Right cardiac atrium (tissue), 5 donors: ENCODE measurements at regions not wholly inside any gene's neighbourhood (a gene's known extent, or its start where the extent isn't known, plus 50 kb on each side); places are given as distances from the start of the nearest gene placed in this dataset.

ENCODE experiments used
- ATAC-seq, 2 donors: fragments of 200-7000 bp; cut with Tn5 transposase; one replicate each; pipeline versions ENCODE4 v1.8.0 to v1.9.1; 2020; ENCODE audit warnings: moderate library complexity in 2 of 2, mild to moderate bottlenecking in 1 of 2
- DNase-seq, 3 donors: peaks; one replicate each; pipeline ENCODE4 v3.0.0-alpha.2; 2020
- H3K27ac ChIP-seq: one replicate; pipeline ENCODE4 v1.5.1; 2013; ENCODE audit warnings: mild to moderate bottlenecking, low read length, control low read depth, moderate library complexity
- H3K27me3 ChIP-seq: one replicate; pipeline ENCODE4 v1.6.1; 2013; ENCODE audit not compliant: control insufficient read depth, insufficient read depth
- H3K4me1 ChIP-seq: one replicate; pipeline ENCODE4 v1.6.1; 2013; ENCODE audit warnings: low read length; ENCODE audit not compliant: control insufficient read depth, insufficient read depth
- H3K4me3 ChIP-seq: one replicate; pipeline ENCODE4 v1.5.1; 2013; ENCODE audit warnings: low read length, control low read depth
- H3K9me3 ChIP-seq: one replicate; pipeline ENCODE4 v1.6.1; 2013; ENCODE audit warnings: low read length; ENCODE audit not compliant: control insufficient read depth
- WGBS: extraction: QIAGEN DNeasy Blood & Tissue Kit; methylation state at CpG from one replicate; pipeline ENCODE4 v1.1.7; 2013; 5-methylcytosine and 5-hydroxymethylcytosine counted together
- intact Hi-C, 4 donors: fragments of 100-400 bp; cut with DNase I; formaldehyde crosslinking; loops; one replicate each; pipeline versions ENCODE4 v1.11.0 to v1.14.0; 2022 to 2023
- donor health status: healthy with polysubstance abuse.
- donor health status: DM: no; HTN: yes; CAD: no.
- donor health status: DM: no; HTN: no; CAD: no.
- donor health status: DM: no; HTN: yes; CAD: no; lungs with severe emphysema.
- donor health status: DM: yes; HTN: yes; CAD: no.

GRCh38 chr20:57090590-57091560, 175.6 kb downstream of the BMP7 start:
- Histone ChIP-seq H3K9me3 (no peaks in the 10 kb centered on the region), H3K27ac (no peak overlapping the region), H3K27me3 (no peaks in the 10 kb centered on the region), H3K4me3 (no peak overlapping the region), H3K4me1 (no peaks in the 10 kb centered on the region)
- WGBS = 83% methylated on average over 25 of the region's 25 CpGs
- intact Hi-C loops = loop anchor here in 2 of 4 donors (2.0 to 10.0 kb wide), 4 partner anchors 236 to 404 kb away; partner anchors contain the start of gene SPO11 (in 2 of the 2)
- no peak for DNase-seq
- no peak for ATAC-seq

- Histone ChIP-seq H3K4me3 (no peak overlapping the region), H3K9me3 (no peaks in the 10 kb centered on the region), H3K4me1 (no peaks in the 10 kb centered on the region), H3K27ac (no peak overlapping the region), H3K27me3 (no peaks in the 10 kb centered on the region)
- intact Hi-C loops = loop anchor here in 2 of 4 donors (2.0 to 10.0 kb wide), 4 partner anchors 236 to 403 kb away; partner anchors contain the start of gene SPO11 (in 2 of the 2)
- 60% methylated on average over 13 of the region's 13 CpGs for WGBS
- ATAC-seq (no peak), DNase-seq (no peak)
Measured at GRCh38 chr20:57091748-57092111, 174.7 kb downstream of the BMP7 start.

GRCh38 chr20:57092112-57092899, 174.1 kb downstream of the BMP7 start:
- H3K4me1 ChIP-seq = no peaks in the 10 kb centered on the region
- peak; percentile 56 to 82 (median 82) for DNase-seq
- no peaks in the 10 kb centered on the region for H3K9me3 ChIP-seq
- no peak overlapping the region for H3K27ac ChIP-seq
- intact Hi-C loops = loop anchor here in 2 of 4 donors (5.0 to 10.0 kb wide), 3 partner anchors 235 to 402 kb away; partner anchors contain the start of gene SPO11 (in 2 of the 2)
- H3K4me3 ChIP-seq = no peak overlapping the region
- H3K27me3 ChIP-seq = no peaks in the 10 kb centered on the region
- peak; percentile 67 to 74 for ATAC-seq
- WGBS = 20% methylated on average over 34 of the region's 34 CpGs

- ATAC-seq (no peak), DNase-seq (no peak)
- 79% methylated on average over 23 of the region's 23 CpGs for WGBS
- no peak overlapping the region for H3K4me3 ChIP-seq
- intact Hi-C loops = loop anchor here in 2 of 4 donors (5.0 to 10.0 kb wide), 3 partner anchors 234 to 402 kb away; partner anchors contain the start of gene SPO11 (in 2 of the 2)
- no peak overlapping the region for H3K27ac ChIP-seq
- no peaks in the 10 kb centered on the region for H3K27me3 ChIP-seq
- H3K4me1 ChIP-seq = no peaks in the 10 kb centered on the region
- no peaks in the 10 kb centered on the region for H3K9me3 ChIP-seq
Measured at GRCh38 chr20:57092900-57093530, 173.4 kb downstream of the BMP7 start.

- Histone ChIP-seq H3K4me3 (no peak overlapping the region), H3K27ac (no peak overlapping the region), H3K9me3 (no peaks in the 10 kb centered on the region), H3K27me3 (no peaks in the 10 kb centered on the region), H3K4me1 (no peaks in the 10 kb centered on the region)
- DNase-seq (no peak), ATAC-seq (no peak)
- 88% methylated on average over 10 of the region's 10 CpGs for WGBS
- intact Hi-C loops = loop anchor here in 2 of 4 donors (5.0 to 10.0 kb wide), 3 partner anchors 234 to 401 kb away; partner anchors contain the start of gene SPO11 (in 2 of the 2)
Measured at GRCh38 chr20:57093766-57094165, 172.7 kb downstream of the BMP7 start.

DNA sequence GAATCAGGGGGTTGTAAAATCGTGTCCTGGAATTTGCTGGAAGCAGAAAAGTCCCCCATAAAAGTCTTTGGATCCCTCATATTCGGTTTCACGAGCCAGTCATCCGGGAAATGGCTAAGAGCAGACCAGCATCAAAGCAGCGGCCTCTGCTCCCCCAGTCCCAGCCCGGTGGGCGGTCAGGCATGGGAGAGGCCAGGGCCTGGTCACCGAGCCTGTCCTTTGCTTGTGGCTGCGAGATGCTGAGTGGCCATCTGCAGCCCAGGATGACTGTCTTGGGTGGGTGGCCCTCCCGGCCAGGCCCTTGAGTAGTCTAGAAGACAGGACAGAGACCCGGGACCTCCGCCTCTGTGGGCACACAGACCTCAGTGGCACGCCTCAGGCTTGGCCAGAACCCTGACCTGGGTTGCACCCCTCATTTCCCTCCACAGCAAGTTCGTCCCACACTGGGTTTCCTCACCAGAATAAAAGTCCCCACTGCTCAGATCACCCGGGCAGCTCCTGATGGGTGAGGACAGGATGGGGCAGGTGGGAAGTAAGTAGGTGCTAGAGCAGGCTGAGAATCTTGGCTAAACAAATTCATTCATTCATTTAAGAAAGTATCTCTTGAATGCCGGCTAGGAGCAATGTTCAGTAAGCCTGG, 172.1 kb downstream of the BMP7 start:
- Histone ChIP-seq H3K27me3 (no peaks in the 10 kb centered on the region), H3K27ac (no peak overlapping the region), H3K4me3 (no peak overlapping the region), H3K9me3 (no peaks in the 10 kb centered on the region), H3K4me1 (no peaks in the 10 kb centered on the region)
- no peak for DNase-seq
- WGBS = 85% methylated on average over 16 of the region's 16 CpGs
- intact Hi-C loops = loop anchor here in 2 of 4 donors (5.0 to 10.0 kb wide), 3 partner anchors 233 to 400 kb away; partner anchors contain the start of gene SPO11 (in 2 of the 2)
- no peak for ATAC-seq

DNA sequence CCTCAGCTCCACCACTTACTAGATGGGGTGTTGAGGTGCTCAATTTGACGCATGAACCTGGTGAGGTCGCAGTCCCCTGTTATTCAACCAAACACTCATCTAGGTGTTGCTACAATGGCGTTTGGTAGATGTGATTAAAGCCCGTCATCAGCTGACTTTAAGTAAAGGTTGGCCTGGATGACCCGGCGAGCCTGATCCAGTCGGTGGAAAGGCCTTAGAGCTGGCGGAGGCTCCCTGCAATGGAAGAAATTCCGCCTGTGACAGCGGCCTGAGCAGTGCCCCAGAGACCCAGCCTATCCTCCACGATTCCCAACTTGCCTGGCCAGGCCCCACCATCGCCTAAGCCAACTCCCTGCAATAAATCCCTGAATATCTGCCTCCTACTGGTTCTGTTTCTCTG, 171.4 kb downstream of the BMP7 start:
- Histone ChIP-seq H3K27me3 (no peaks in the 10 kb centered on the region), H3K9me3 (no peaks in the 10 kb centered on the region), H3K4me3 (no peak overlapping the region), H3K27ac (no peak overlapping the region), H3K4me1 (no peaks in the 10 kb centered on the region)
- intact Hi-C loops = loop anchor here in 2 of 4 donors (5.0 to 10.0 kb wide), 3 partner anchors 232 to 400 kb away; partner anchors contain the start of gene SPO11 (in 2 of the 2)
- 74% methylated on average over 12 of the region's 12 CpGs for WGBS
- DNase-seq (no peak), ATAC-seq (no peak)

DNA sequence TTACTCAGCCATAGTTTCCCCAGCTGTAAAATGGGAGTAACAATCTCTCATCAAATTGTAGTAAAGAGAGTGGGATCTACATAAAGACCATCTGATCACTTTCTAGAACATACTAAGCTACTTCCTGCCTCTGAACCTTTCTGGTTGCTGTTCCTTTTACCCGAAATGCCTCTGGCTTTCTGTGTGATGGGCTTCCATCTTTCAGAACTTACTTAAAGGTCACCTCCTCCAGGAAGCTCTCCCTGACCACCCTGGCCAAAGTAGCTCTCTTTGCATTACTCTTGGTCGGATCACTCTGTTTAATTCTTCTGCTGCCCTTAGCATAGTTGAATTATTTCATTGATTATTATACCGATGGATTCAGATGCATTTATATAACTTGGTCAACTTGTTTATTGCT, 171.0 kb downstream of the BMP7 start:
- intact Hi-C loops = loop anchor here in 1 of 4 donors (10.0 kb wide), 1 partner anchor 399 kb away; no protein-coding TSS in a partner anchor
- WGBS = 84% methylated on average over 3 of the region's 3 CpGs
- no peaks in the 10 kb centered on the region for H3K9me3 ChIP-seq
- no peaks in the 10 kb centered on the region for H3K27me3 ChIP-seq
- H3K4me1 ChIP-seq = no peaks in the 10 kb centered on the region
- ATAC-seq (no peak), DNase-seq (no peak)
- H3K27ac ChIP-seq = no peak overlapping the region
- no peak overlapping the region for H3K4me3 ChIP-seq

GRCh38 chr20:57097245-57097915, 169.1 kb downstream of the BMP7 start:
- H3K27ac ChIP-seq = no peak overlapping the region
- intact Hi-C loops = loop anchor here in 1 of 4 donors (10.0 kb wide), 1 partner anchor 397 kb away; no protein-coding TSS in a partner anchor
- DNase-seq (no peak), ATAC-seq (no peak)
- H3K27me3 ChIP-seq = no peaks in the 10 kb centered on the region
- H3K9me3 ChIP-seq = no peaks in the 10 kb centered on the region
- H3K4me3 ChIP-seq = no peak overlapping the region
- no peaks in the 10 kb centered on the region for H3K4me1 ChIP-seq
- WGBS = 53% methylated on average over 9 of the region's 9 CpGs
